Neural cell (in vitro differentiated cells): ENCODE measurements at regions not wholly inside any gene's neighbourhood (a gene's known extent, or its start where the extent isn't known, plus 50 kb on each side); places are given as distances from the start of the nearest gene placed in this dataset.

Experiments used
- EZH2 ChIP-seq: fragments of 200-600, 300-800 bp; shearing (Covaris generic), sonication (generic); IDR thresholded peaks from 2 replicates; pipeline ENCODE4 v1.6.1; 2014; ENCODE audit warnings: antibody characterized with exemption, low read length, borderline replicate concordance, mild to moderate bottlenecking; ENCODE audit not compliant: insufficient read depth, poor library complexity, severe bottlenecking
- POLR2AphosphoS5 ChIP-seq: IDR thresholded peaks from 2 replicates; pipeline ENCODE4 v1.6.1; 2012
- RAD21 ChIP-seq: fragments of 450-650 bp; conservative IDR thresholded peaks from 2 replicates; pipeline ENCODE4 v1.6.1; 2014; ENCODE audit warnings: antibody characterized with exemption, mild to moderate bottlenecking, moderate library complexity
- TF ChIP-seq, protein P1 (sequence below): IDR thresholded peaks from 2 replicates; pipeline ENCODE4 v1.6.1; 2012; ENCODE audit warnings: borderline replicate concordance
- TF ChIP-seq, protein P2 (sequence below): fragments of 450-650 bp; IDR thresholded peaks from 2 replicates; pipeline ENCODE4 v1.5.1; 2014; ENCODE audit warnings: antibody characterized with exemption, mild to moderate bottlenecking, moderate library complexity; ENCODE audit not compliant: poor library complexity, severe bottlenecking

DNA sequence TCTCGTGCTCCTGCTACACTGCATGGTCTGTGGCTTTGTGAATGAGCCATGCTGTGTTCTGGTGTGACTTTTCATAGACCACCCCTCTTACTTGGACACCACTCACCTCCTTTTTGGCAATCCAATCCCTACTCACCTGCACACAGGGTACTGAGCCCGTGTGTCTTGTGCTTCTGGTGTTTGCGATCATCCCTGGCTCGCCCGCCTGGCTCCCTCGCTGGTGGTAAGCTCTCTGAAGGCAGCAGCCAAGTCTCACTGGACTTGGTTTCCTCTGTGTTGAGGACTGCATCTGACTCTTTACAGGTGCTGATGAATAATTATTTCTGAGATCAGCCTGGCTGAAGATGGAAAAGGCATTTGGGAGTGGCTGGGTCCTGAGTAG is 276.8 kb downstream of the TSN start:
- TF ChIP-seq, protein P1, sequence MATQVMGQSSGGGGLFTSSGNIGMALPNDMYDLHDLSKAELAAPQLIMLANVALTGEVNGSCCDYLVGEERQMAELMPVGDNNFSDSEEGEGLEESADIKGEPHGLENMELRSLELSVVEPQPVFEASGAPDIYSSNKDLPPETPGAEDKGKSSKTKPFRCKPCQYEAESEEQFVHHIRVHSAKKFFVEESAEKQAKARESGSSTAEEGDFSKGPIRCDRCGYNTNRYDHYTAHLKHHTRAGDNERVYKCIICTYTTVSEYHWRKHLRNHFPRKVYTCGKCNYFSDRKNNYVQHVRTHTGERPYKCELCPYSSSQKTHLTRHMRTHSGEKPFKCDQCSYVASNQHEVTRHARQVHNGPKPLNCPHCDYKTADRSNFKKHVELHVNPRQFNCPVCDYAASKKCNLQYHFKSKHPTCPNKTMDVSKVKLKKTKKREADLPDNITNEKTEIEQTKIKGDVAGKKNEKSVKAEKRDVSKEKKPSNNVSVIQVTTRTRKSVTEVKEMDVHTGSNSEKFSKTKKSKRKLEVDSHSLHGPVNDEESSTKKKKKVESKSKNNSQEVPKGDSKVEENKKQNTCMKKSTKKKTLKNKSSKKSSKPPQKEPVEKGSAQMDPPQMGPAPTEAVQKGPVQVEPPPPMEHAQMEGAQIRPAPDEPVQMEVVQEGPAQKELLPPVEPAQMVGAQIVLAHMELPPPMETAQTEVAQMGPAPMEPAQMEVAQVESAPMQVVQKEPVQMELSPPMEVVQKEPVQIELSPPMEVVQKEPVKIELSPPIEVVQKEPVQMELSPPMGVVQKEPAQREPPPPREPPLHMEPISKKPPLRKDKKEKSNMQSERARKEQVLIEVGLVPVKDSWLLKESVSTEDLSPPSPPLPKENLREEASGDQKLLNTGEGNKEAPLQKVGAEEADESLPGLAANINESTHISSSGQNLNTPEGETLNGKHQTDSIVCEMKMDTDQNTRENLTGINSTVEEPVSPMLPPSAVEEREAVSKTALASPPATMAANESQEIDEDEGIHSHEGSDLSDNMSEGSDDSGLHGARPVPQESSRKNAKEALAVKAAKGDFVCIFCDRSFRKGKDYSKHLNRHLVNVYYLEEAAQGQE: no peak
- TF ChIP-seq, protein P2, sequence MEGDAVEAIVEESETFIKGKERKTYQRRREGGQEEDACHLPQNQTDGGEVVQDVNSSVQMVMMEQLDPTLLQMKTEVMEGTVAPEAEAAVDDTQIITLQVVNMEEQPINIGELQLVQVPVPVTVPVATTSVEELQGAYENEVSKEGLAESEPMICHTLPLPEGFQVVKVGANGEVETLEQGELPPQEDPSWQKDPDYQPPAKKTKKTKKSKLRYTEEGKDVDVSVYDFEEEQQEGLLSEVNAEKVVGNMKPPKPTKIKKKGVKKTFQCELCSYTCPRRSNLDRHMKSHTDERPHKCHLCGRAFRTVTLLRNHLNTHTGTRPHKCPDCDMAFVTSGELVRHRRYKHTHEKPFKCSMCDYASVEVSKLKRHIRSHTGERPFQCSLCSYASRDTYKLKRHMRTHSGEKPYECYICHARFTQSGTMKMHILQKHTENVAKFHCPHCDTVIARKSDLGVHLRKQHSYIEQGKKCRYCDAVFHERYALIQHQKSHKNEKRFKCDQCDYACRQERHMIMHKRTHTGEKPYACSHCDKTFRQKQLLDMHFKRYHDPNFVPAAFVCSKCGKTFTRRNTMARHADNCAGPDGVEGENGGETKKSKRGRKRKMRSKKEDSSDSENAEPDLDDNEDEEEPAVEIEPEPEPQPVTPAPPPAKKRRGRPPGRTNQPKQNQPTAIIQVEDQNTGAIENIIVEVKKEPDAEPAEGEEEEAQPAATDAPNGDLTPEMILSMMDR: no peak
- TF ChIP-seq RAD21: no peak
- TF ChIP-seq POLR2AphosphoS5: no peak
- no peak for TF ChIP-seq EZH2
